ENCODE measurements at regions not wholly inside any gene's neighbourhood (a gene's known extent, or its start where the extent isn't known, plus 50 kb on each side); places are given as distances from the start of the nearest gene placed in this dataset.
"Not testable (repeated sequence)": the region's sequence is repeated elsewhere in the genome, so short reads cannot be mapped to it uniquely, and the experiment has no call there.

DNA sequence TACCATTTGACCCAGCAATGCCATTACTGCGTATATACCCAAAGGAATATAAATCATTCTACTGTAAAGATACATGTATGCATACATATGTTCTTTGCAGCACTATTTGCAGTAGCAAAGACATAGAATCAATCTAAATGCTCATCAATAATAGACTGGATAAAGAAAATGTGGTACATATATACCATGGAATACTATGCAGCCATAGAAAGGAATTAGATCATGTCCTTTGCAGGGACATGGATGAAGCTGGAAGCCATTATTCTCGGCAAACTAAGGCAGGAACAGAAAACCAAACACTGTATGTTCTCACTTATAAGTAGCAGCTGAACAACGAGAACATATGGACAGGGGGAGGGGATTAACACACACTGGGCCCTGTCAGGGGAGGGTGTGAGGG lies 54.8 kb upstream of the ZNF30 start:
- TF ChIP-seq, protein P1, sequence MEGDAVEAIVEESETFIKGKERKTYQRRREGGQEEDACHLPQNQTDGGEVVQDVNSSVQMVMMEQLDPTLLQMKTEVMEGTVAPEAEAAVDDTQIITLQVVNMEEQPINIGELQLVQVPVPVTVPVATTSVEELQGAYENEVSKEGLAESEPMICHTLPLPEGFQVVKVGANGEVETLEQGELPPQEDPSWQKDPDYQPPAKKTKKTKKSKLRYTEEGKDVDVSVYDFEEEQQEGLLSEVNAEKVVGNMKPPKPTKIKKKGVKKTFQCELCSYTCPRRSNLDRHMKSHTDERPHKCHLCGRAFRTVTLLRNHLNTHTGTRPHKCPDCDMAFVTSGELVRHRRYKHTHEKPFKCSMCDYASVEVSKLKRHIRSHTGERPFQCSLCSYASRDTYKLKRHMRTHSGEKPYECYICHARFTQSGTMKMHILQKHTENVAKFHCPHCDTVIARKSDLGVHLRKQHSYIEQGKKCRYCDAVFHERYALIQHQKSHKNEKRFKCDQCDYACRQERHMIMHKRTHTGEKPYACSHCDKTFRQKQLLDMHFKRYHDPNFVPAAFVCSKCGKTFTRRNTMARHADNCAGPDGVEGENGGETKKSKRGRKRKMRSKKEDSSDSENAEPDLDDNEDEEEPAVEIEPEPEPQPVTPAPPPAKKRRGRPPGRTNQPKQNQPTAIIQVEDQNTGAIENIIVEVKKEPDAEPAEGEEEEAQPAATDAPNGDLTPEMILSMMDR (conservative IDR thresholded peaks at IDR 0.05; ENCODE audit: low read depth, low read length) = not testable (repeated sequence)
- not testable (repeated sequence) for TF ChIP-seq EZH2phosphoT487 (IDR thresholded peaks at IDR 0.05; ENCODE audit: borderline replicate concordance, low read length); EZH2 (IDR thresholded peaks at IDR 0.05; ENCODE audit: low read length, unreplicated experiment)
